Limb (tissue), 2 donors: ENCODE measurements at regions not wholly inside any gene's neighbourhood (a gene's known extent, or its start where the extent isn't known, plus 50 kb on each side); places are given as distances from the start of the nearest gene placed in this dataset.
"Not testable (repeated sequence)": the region's sequence is repeated elsewhere in the genome, so short reads cannot be mapped to it uniquely, and the experiment has no call there.

Experiments
- DNase-seq, 2 donors: peaks; one replicate each; pipeline ENCODE4 v3.0.0-alpha.2; 2016; ENCODE audit errors: extremely low spot score in 2 of 2

GRCh38 chr12:131473261-131473660 lies 237.6 kb upstream of the SFSWAP start:
- no peak for DNase-seq

GRCh38 chr12:131473741-131474709 lies 236.9 kb upstream of the SFSWAP start:
- no peak for DNase-seq

GRCh38 chr12:131475012-131475411 lies 235.9 kb upstream of the SFSWAP start:
- DNase-seq = not testable (repeated sequence)

- no peak for DNase-seq
These were observed 233.3 kb upstream of the SFSWAP start for GRCh38 chr12:131477613-131478012.

GRCh38 chr12:131478468-131478867 lies 232.4 kb upstream of the SFSWAP start:
- DNase-seq = no peak

DNA sequence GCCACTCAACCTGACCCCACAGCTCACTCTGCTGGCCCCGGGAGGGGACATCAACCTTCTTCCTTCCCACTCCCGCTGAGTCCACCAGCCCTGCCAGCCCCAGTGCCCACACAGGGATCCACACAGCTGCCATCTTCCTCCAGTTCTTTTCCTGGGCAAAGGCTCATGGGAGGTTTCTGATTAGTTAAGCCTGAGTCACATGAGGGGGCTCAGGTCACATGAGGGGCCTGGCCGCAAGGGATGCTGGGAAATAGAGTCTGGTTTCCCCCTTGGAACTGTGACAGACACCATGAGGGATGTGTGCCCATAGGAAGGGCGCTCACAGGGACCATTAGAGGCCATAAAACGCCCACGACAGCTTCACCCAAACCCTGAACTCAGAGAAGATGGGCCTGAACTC lies 228.7 kb upstream of the SFSWAP start:
- DNase-seq = no peak

GRCh38 chr12:131482686-131483085 lies 228.2 kb upstream of the SFSWAP start:
- no peak for DNase-seq

DNA sequence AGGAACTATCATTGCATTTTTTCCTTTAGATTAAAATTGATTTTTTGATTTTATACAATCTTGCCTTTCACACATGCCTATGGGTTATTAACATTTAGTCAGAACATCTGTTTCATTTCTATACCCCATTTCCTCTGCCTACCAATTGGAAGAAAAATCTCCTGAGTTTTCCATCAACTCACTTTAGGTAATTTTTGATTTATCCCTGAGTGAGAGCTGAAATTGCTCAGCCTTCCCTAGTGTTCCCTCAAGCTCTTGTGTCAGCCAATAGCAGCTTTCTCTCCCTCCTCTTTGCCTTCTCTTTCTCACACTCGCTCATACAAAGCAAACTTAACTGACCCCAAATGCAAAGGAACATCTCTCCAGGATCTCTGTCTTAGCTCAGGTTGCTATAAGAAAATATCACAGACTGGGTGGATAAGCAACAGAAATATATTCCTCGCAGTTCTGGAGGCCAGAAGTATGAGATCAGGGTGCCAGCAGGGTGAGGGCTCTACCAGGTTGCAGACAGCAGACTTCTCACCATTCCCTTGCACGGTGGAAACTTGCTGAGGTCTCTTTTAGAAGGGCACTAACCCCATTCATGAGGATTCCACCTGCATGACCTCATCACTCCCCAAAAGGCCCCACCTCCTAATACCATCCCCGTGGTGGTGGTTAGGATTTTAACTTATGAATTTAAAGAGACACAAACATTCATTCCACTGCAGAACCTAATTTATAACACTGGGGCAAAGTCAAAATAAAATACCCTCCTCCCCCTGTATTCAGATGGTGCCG lies 224.2 kb upstream of the SFSWAP start:
- no peak for DNase-seq

GRCh38 chr12:131487388-131488124 lies 223.3 kb upstream of the SFSWAP start:
- peak in 1 of 2 donors; percentile 15 for DNase-seq

- no peak for DNase-seq
These were observed 221.2 kb upstream of the SFSWAP start for GRCh38 chr12:131489718-131490117.

DNA sequence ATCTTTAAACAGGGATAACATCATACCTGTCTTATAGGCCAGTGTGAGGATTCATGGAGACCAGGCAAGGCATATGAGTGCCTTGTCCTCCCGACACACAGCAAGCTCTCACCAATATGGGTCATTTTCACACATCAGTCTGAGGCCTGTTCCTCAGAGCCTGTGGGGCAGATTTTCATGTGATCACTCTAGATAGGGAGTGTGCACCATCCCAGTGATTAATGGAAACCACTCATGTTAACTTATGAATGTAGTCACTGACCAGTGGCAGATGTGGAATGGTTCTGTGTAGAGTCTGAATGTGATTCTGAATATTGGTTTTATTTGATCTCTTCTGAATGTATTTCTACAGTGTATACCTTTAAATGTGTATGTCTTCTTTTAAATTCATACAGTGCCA lies 219.7 kb upstream of the SFSWAP start:
- DNase-seq = no peak

- DNase-seq = peak in 1 of 2 donors; percentile 16
These were observed 218.9 kb upstream of the SFSWAP start for GRCh38 chr12:131491916-131492490.

DNA sequence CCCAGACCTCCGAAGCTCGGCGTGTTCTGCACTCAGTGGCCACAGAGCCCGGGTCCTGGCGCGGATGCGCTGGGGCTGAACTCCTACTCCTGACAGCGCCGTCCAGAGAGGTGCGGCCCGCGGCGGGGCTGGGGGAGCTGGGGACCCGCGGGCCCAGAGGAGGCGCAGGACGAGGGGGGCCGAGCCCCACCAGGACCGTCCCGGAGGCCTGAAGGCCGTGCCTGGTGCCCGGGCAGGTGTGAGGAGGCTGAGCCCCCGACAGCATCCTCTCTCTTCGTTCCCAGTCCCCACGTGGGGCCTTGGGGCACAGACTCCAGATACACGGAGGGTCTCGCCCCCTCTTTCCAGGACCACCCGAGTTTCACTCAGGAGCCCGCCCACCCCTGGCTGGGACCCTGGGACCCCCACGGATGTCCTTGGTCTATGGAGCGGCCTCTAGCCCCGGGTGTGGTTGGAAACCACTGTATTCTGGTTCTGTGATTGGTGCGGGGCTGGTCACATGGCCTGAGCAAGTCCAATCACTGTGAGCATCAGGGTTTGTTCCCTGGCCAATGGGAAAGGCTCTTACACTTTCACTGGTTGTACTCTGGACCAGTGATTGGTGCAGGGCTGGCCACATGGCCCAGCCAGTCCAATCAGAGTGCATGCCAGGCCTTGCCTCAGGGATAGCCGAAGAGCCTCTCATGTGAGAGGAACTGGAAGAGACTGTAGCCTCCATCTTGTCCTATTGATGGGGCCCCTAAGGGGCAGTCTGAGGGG lies 217.6 kb upstream of the SFSWAP start:
- DNase-seq = no peak

DNA sequence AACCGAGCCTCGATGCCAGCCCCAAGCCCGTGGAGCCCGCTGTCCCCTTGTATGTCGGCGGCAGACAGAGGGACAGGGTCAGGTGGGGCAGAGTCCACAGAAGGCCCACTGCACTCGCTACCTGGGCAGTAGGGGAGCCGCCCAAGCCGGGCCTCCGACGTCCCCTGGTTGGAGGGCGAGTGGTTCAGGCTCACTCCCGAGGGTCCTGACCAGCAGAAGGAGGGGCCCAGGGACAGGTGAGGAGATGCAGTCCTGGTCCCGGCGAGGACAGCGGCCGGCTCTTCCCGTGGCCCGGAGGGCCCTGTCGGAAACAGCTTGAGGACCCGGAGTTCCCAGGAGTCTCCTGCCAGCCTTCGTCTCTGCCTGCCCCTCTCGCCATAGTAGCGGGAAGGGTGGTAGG lies 216.7 kb upstream of the SFSWAP start:
- no peak for DNase-seq

DNA sequence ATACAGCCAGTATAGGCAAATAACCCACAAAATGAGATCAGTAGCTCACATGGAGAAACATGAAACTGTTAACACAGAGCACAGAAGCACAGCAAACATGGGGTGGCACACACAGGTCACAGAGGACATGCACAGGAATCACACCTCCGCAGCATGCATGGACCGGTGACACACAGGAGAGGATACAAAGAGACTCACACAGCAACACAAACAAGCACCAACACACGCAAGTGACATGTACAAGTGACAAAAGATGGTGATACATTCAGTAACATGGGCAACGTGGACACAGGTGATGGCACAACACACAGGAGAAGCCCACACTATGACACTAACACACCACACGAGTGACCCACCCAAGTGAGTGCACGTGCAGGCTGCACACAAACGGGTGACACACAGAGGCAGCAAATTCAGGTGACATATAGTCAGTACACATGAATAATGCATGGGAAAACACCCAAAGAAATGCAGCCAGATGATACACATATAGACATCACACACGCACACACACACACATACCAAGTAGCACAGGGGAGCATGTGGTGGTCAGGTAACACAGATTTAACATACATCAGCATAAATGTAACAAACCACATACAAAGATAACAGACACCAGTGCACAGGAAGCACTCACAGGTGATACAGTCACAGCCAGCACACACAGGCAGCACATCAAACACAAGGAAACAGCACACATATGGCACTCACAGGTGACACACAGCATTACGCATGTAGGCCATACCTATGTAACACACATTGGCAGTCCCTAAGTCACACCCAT lies 216.0 kb upstream of the SFSWAP start:
- DNase-seq = no peak

GRCh38 chr12:131497966-131498365 lies 212.9 kb upstream of the SFSWAP start:
- DNase-seq = no peak

- DNase-seq = no peak
These were observed 211.6 kb upstream of the SFSWAP start for GRCh38 chr12:131499160-131499863.

DNA sequence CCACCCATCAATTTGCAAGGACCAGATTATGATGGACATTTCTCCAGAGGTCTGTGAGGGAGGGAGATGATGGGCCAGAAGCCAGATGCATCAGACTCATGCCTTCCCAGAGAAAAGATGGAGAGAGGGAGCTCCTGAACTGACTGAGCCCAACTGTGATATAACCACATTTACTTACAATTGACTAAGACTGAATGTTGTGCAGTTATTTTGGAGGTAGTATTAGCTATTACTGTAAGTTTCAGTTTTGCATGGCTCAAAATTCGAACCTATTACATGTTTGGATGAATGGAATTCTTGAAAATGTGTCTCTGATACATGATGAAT lies 211.1 kb upstream of the SFSWAP start:
- DNase-seq = no peak

DNA sequence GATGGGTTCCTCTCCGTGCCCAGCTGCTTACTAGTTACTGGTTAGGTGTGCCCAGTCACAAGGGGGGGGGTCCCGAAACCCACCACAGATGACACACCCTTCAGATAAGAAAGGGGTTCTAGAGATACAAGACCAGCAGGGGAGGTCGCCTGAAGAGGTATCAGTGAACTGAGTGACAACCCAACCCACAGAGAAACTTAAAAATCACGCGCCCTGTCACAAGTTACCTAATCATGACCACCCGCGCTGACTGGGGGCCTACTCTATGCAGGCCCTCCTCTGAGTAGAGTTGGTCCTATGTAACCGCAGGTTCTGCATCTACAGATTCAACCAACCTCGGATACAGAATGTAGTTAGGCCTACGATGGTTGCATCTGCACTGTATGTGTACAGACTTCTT lies 210.3 kb upstream of the SFSWAP start:
- no peak for DNase-seq
